Heart left ventricle (tissue), 13 donors: ENCODE measurements at regions not wholly inside any gene's neighbourhood (a gene's known extent, or its start where the extent isn't known, plus 50 kb on each side); places are given as distances from the start of the nearest gene placed in this dataset.

Source experiments
- CTCF ChIP-seq, 12 donors: fragments of 200-600 bp; sonication (generic) in 4 of 12; IDR thresholded peaks; one replicate each; pipeline versions ENCODE4 v1.5.0 to v1.8.0; 2018 to 2022; ENCODE audit warnings: antibody characterized with exemption in 12 of 12, mild to moderate bottlenecking in 5 of 12
- POLR2A ChIP-seq, 2 donors: fragments of 450-650 bp; IDR thresholded peaks; one replicate each; pipeline ENCODE4 v1.6.1; 2017; ENCODE audit warnings: antibody characterized with exemption in 2 of 2, mild to moderate bottlenecking in 2 of 2, moderate library complexity in 2 of 2
- donor health status: ischemic (EF 13 %, LVEDD 7.1; RV severe dilation, severe dysfunction).
- donor health status: DM: no; HTN: yes; CAD: no.
- donor health status: DM: no; HTN: no; CAD: no.
- donor health status: ischemic (EF 25% LVEDD 6.9; RV normal size, moderate dysfunction).
- donor health status: ischemic (EF 25% LVEDD 5.7; RV mildly dilated, moderate dysfunction).
- donor health status: ischemic (EF 35%, LVEDD 5.7; RV mildly dilated, moderate dysfunction).
- donor health status: nonischemic (EF 11% LVEDD 7.7; RV severe dilation, severe dysfunction).
- donor health status: DM: yes; HTN: yes; CAD: no.
- donor health status: PGD.
- donor health status: ischemic (EF 29% LVEDD 5.4; RV normal size, mild dysfunction).
- donor health status: nonischemic (EF 23%, LVEDD 6.1; RV moderate dilation, normal function).

- TF ChIP-seq POLR2A (IDR thresholded peaks at IDR 0.05) (no peak), CTCF (IDR thresholded peaks at IDR 0.05) (no peak)
These were observed 52.7 kb upstream of the KSR1 start for GRCh38 chr17:27403480-27404005.
